ENCODE measurements at regions not wholly inside any gene's neighbourhood (a gene's known extent, or its start where the extent isn't known, plus 50 kb on each side); places are given as distances from the start of the nearest gene placed in this dataset.

GRCh38 chr11:23520226-23520960 is 660.1 kb upstream of the CCDC179 start:
- intact Hi-C loops (cut with DNase I), result no loop called here

GRCh38 chr11:23536907-23537306 is 676.6 kb upstream of the CCDC179 start:
- no peak for DNase-seq
- intact Hi-C loops (cut with DNase I), result no loop called here

More at GRCh38 chr11:23520226-23520960, 660.1 kb upstream of the CCDC179 start:
- DNase-seq, result peak in 3 of 10 donors; percentile 40 to 66 (median 50)

- peak in 1 of 10 donors; percentile 39 for DNase-seq
- intact Hi-C loops (cut with DNase I), result no loop called here
Measured at GRCh38 chr11:23539556-23539955, 679.3 kb upstream of the CCDC179 start.

- DNase-seq, result no peak
- intact Hi-C loops (cut with DNase I), result no loop called here
Measured at GRCh38 chr11:23540101-23540561, 679.9 kb upstream of the CCDC179 start.

DNA sequence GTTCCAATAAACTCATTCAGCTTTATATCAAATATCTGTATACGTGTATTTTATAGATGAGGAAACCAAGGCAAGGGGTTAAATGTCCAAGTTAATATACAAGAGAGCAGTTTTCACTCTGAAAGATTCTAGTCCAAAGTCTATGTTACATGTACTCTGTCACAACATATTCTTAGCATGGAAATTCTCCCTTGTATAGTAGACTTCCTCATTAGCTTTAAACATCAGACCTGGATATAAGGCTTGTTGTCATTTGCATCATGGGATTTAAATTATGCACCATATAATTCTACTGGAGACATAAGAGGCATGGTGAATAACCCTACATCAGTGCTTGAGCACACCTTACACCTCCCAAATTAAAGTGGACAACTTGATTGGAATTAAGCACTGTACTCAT is 681.9 kb upstream of the CCDC179 start:
- intact Hi-C loops (cut with DNase I), result no loop called here
- DNase-seq, result no peak

GRCh38 chr11:23542816-23543215 is 682.5 kb upstream of the CCDC179 start:
- no peak for DNase-seq
- intact Hi-C loops (cut with DNase I), result no loop called here

GRCh38 chr11:23543651-23544222 is 683.5 kb upstream of the CCDC179 start:
- intact Hi-C loops (cut with DNase I), result no loop called here
- no peak for DNase-seq

- intact Hi-C loops (cut with DNase I), result no loop called here
- no peak for DNase-seq
Measured at GRCh38 chr11:23551706-23552105, 691.4 kb upstream of the CCDC179 start.

DNA sequence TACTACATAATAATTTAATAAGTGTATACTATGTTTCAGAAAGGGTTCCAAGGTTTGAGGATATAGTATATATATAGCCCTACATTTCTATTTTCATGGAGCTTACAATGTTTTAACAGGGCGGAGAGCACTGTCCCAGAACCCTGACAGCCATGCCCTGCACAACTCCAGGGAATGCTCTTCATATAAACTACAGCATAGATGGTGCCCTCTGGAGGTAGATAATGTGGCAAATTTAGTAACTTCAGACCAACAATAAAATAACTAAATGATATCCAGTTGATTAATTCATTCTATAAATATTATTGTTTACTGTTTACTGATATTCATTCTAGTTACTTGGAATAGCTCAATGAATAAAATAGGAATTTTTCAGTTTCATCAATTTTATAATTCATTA is 693.7 kb upstream of the CCDC179 start:
- intact Hi-C loops (cut with DNase I), result no loop called here
- no peak for DNase-seq

DNA sequence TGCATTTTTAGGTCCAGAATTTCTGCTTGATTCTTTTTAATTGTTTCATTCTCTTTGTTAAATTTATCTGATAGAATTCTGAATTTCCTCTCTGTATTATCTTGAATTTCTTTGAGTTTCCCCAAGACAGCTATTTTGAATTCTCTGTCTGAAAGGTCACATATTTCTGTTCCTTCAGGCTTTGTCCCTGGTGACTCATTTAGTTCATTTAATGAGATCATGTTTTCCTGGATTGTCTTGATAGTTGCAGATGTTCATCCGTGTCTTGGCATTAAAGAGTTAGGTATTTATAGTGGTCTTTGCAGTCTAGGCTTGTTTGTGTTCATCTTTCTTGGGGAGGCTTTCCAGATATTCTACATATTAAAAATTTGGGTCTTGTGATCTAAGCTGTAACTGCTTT is 694.8 kb upstream of the CCDC179 start:
- intact Hi-C loops (cut with DNase I), result no loop called here
- no peak for DNase-seq

DNA sequence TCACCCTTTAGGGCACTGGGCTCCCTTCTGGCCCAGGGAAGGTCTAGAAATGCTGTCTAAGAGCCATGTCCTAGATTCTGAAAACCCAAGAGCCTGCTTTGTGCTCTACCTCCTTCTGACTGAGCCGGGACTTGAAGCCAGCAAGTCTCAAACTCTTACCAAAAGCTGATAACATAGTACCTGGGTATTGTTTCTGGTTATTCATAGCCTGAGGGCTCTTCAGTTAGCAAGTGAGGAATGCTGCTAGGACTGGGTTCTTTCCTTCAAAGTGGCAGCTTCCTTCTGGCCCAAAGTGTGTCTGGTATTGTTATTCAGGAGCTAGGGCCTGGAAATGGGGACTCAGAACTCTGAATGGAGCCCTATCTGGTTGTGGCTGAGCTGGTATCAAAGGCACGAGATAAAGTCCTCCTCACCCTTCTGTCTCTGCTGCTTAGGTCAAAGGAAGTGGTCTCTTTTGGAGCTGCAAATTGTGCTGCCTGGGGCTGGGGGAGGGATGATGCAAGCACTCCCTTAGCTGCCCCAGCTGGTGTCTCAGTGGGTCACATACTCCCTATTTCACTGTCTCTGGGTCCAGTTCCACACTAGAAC is 696.0 kb upstream of the CCDC179 start:
- intact Hi-C loops (cut with DNase I), result no loop called here
- DNase-seq, result peak in 1 of 10 donors; percentile 42

DNA sequence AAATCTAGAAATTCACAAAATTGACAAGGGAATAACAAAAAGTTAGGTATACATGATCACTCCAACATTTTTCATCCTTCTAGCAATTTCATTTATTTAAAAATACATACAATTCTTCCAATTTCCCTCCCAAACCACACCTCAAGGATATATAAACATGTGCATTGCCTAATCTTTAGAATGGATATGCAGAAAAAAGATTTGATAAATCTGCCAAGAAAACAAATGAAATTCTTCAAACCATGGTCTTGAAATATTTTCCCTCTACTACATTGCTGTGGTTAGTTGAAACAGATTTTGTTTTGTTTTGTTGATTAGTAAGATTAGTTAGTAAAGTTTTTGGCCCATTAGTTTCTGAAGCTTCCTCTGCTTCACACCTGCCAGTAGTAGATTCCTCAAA is 703.3 kb upstream of the CCDC179 start:
- intact Hi-C loops (cut with DNase I), result no loop called here
- no peak for DNase-seq

- intact Hi-C loops (cut with DNase I), result no loop called here
- DNase-seq, result no peak
Measured at GRCh38 chr11:23564370-23564769, 704.1 kb upstream of the CCDC179 start.

GRCh38 chr11:23569134-23569533 is 708.9 kb upstream of the CCDC179 start:
- intact Hi-C loops (cut with DNase I), result no loop called here
- DNase-seq, result no peak

- intact Hi-C loops (cut with DNase I), result no loop called here
- DNase-seq, result no peak
Measured at GRCh38 chr11:23569547-23569946, 709.3 kb upstream of the CCDC179 start.

DNA sequence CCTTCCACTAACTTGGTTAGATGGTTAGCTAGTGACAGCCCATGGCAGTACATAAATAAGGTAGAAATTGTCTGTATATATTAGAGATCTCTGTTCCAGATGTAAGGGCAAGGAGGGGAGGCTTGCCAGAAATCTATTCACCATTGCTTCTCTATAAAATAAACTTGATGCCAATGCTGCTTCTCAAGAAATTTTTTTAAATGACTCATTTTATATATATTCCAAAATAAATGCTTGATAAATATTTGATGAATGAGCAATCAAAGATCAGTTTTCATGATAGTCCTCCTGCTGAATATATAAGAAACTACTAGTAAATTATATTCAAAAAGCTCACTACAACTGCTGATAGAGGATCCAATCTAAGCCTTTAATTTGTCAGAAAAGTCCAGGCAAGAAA is 710.6 kb upstream of the CCDC179 start:
- intact Hi-C loops (cut with DNase I), result no loop called here
- no peak for DNase-seq

GRCh38 chr11:23573429-23573828 is 713.2 kb upstream of the CCDC179 start:
- intact Hi-C loops (cut with DNase I), result no loop called here
- no peak for DNase-seq

DNA sequence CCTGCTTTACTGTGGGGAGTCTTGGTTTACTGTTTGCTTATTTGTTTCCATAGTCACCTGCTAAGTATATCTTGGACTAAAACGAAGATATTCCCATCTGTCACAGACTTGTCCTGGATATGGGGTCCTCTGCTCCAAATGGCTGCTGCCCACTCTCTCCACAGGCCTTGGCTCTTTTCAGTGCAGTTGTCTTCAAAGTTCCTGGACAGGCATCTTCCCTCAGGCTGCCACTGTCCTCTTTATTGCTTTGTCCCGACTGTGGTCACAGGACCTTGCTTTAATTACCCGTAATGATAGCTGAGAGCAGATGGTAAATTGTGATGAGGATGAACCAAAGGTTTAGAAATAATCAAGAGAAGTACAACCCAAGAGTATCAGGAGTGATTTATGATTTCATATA is 713.9 kb upstream of the CCDC179 start:
- DNase-seq, result no peak
- intact Hi-C loops (cut with DNase I), result no loop called here

- no peak for DNase-seq
- intact Hi-C loops (cut with DNase I), result no loop called here
Measured at GRCh38 chr11:23577296-23577695, 717.0 kb upstream of the CCDC179 start.

- DNase-seq, result no peak
- intact Hi-C loops (cut with DNase I), result no loop called here
Measured at GRCh38 chr11:23585416-23586104, 725.3 kb upstream of the CCDC179 start.

GRCh38 chr11:23586173-23586572 is 725.9 kb upstream of the CCDC179 start:
- DNase-seq, result no peak
- intact Hi-C loops (cut with DNase I), result no loop called here

Data from posterior cingulate gyrus (tissue), 11 donors.